Brain microvascular endothelial cell (primary cell): ENCODE measurements at regions not wholly inside any gene's neighbourhood (a gene's known extent, or its start where the extent isn't known, plus 50 kb on each side); places are given as distances from the start of the nearest gene placed in this dataset.
"Not testable (repeated sequence)": the region's sequence is repeated elsewhere in the genome, so short reads cannot be mapped to it uniquely, and the experiment has no call there.

ENCODE experiments used
- DNase-seq: peaks from one replicate; pipeline ENCODE4 v3.0.0-alpha.2; 2020
- H3K27ac ChIP-seq: fragments of 250-450 bp; sonication (Bioruptor Pico); 2 replicates; pipeline ENCODE4 v1.5.1; 2020; ENCODE audit warnings: mild to moderate bottlenecking, moderate library complexity
- H3K27me3 ChIP-seq: fragments of 250-450 bp; sonication (Bioruptor Pico); replicated peaks from 2 replicates; pipeline ENCODE4 v1.5.1; 2020; ENCODE audit warnings: mild to moderate bottlenecking
- H3K36me3 ChIP-seq: fragments of 250-450 bp; sonication (Bioruptor Pico); replicated peaks from 2 replicates; pipeline ENCODE4 v1.5.1; 2020; ENCODE audit warnings: mild to moderate bottlenecking
- H3K4me3 ChIP-seq: 2 replicates; pipeline ENCODE4 v1.5.1; 2011; ENCODE audit warnings: low read depth, mild to moderate bottlenecking, control low read depth, low read length, moderate library complexity
- CTCF ChIP-seq: IDR thresholded peaks from 2 replicates; pipeline ENCODE4 v1.5.1; 2011; ENCODE audit warnings: low read depth, mild to moderate bottlenecking, moderate library complexity, low read length, control low read depth, inconsistent platforms; ENCODE audit errors: missing control alignments
- in situ Hi-C: cut with HindIII; loops from 2 replicates; pipeline ENCODE4 v1.10.0; 2017; ENCODE audit warnings: low sequenced_read_pairs, low pct_ligation_motif_present

GRCh38 chr17:74126179-74126900 lies 77.1 kb upstream of the RPL38 start:
- H3K27ac ChIP-seq: no peak overlapping the region
- no peak overlapping the region for H3K4me3 ChIP-seq
- no peak for DNase-seq
- H3K36me3 ChIP-seq: no peaks in the 10 kb centered on the region
- no peak for TF ChIP-seq CTCF
- in situ Hi-C loops: no loop called here
- H3K27me3 ChIP-seq: no peaks in the 10 kb centered on the region

GRCh38 chr17:74126959-74127358 lies 76.5 kb upstream of the RPL38 start:
- no peak overlapping the region for H3K4me3 ChIP-seq
- DNase-seq: no peak
- no peaks in the 10 kb centered on the region for H3K27me3 ChIP-seq
- no peaks in the 10 kb centered on the region for H3K36me3 ChIP-seq
- in situ Hi-C loops: no loop called here
- TF ChIP-seq CTCF: no peak
- no peak overlapping the region for H3K27ac ChIP-seq

GRCh38 chr17:74128456-74129211 lies 74.8 kb upstream of the RPL38 start:
- Histone ChIP-seq H3K36me3 (no peaks in the 10 kb centered on the region), H3K27ac (no peak overlapping the region), H3K4me3 (no peak overlapping the region), H3K27me3 (no peaks in the 10 kb centered on the region)
- in situ Hi-C loops: no loop called here
- DNase-seq: no peak
- no peak for TF ChIP-seq CTCF

DNA sequence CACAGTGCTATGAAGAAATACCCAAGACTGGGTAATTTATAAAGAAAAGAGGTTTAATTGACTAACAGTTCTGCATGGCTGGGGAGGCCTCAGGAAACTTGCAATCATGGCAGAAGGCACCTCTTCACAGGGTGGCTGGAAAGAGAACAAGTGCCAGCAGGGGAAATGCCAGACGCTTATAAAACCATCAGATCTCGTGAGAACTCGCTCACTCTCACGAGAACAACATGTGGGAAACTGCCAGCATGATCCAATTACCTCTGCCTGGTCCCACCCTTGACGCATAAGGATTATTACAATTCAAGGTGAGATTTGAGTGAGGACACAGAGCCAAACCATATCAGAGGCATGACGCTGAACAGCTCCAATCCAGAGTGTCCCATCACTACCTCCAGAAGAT lies 73.7 kb upstream of the RPL38 start:
- in situ Hi-C loops, H3K36me3 ChIP-seq, H3K27me3 ChIP-seq, DNase-seq, H3K27ac ChIP-seq, H3K4me3 ChIP-seq: not testable (repeated sequence)

GRCh38 chr17:74130276-74130675 lies 73.2 kb upstream of the RPL38 start:
- no peak for DNase-seq
- no peak overlapping the region for H3K4me3 ChIP-seq
- in situ Hi-C loops: no loop called here
- TF ChIP-seq CTCF: no peak
- no peaks in the 10 kb centered on the region for H3K36me3 ChIP-seq
- no peak overlapping the region for H3K27ac ChIP-seq
- no peaks in the 10 kb centered on the region for H3K27me3 ChIP-seq

GRCh38 chr17:74130841-74131240 lies 72.6 kb upstream of the RPL38 start:
- Histone ChIP-seq H3K27ac (no peak overlapping the region), H3K4me3 (no peak overlapping the region), H3K36me3 (no peaks in the 10 kb centered on the region), H3K27me3 (no peaks in the 10 kb centered on the region)
- no peak for DNase-seq
- in situ Hi-C loops: no loop called here
- TF ChIP-seq CTCF: no peak
